Skeletal muscle tissue (tissue), 3 donors: ENCODE measurements at regions not wholly inside any gene's neighbourhood (a gene's known extent, or its start where the extent isn't known, plus 50 kb on each side); places are given as distances from the start of the nearest gene placed in this dataset.

Experiments
- H3K27ac ChIP-seq: one replicate; pipeline ENCODE4 v1.7.0; 2013; ENCODE audit warnings: mild to moderate bottlenecking, low read depth, low read length, inconsistent platforms
- H3K27me3 ChIP-seq, 3 donors: one replicate each; pipeline ENCODE4 v1.7.0; 2013; ENCODE audit warnings: low read length in 3 of 3; ENCODE audit not compliant: control insufficient read depth in 3 of 3, insufficient read depth in 3 of 3
- H3K36me3 ChIP-seq, 3 donors: one replicate each; pipeline ENCODE4 v1.7.0; 2013; ENCODE audit warnings: low read length in 3 of 3; ENCODE audit not compliant: control insufficient read depth in 3 of 3, insufficient read depth in 3 of 3
- H3K4me1 ChIP-seq, 3 donors: one replicate each; pipeline ENCODE4 v1.7.0; 2013; ENCODE audit warnings: low read length in 3 of 3, mild to moderate bottlenecking in 3 of 3; ENCODE audit not compliant: control insufficient read depth in 3 of 3, insufficient read depth in 3 of 3
- H3K4me3 ChIP-seq, 3 donors: one replicate each; pipeline ENCODE4 v1.7.0; 2013; ENCODE audit warnings: low read length in 3 of 3
- H3K9ac ChIP-seq, 3 donors: one replicate each; pipeline ENCODE4 v1.7.0; 2013; ENCODE audit warnings: low read length in 3 of 3, mild to moderate bottlenecking in 3 of 3, moderate library complexity in 2 of 3, low read depth in 1 of 3
- H3K9me3 ChIP-seq, 3 donors: one replicate each; pipeline ENCODE4 v1.7.0; 2013; ENCODE audit warnings: low read length in 3 of 3; ENCODE audit not compliant: control insufficient read depth in 3 of 3
- donor health status: Osteomylitis.

GRCh38 chr7:11244149-11244548, 270.5 kb downstream of the PHF14 start:
- Histone ChIP-seq H3K4me3 (no peak overlapping the region), H3K9me3 (no peaks in the 10 kb centered on the region), H3K9ac (no peak overlapping the region), H3K4me1 (no peaks in the 10 kb centered on the region), H3K36me3 (no peaks in the 10 kb centered on the region), H3K27me3 (no peaks in the 10 kb centered on the region), H3K27ac (no peak overlapping the region)

- Histone ChIP-seq H3K36me3 (no peaks in the 10 kb centered on the region), H3K27ac (no peak overlapping the region), H3K27me3 (no peaks in the 10 kb centered on the region), H3K9ac (no peak overlapping the region), H3K9me3 (no peaks in the 10 kb centered on the region), H3K4me3 (no peak overlapping the region), H3K4me1 (no peaks in the 10 kb centered on the region)
Measured at GRCh38 chr7:11247545-11247944, 273.9 kb downstream of the PHF14 start.

- Histone ChIP-seq H3K36me3 (no peaks in the 10 kb centered on the region), H3K9ac (no peak overlapping the region), H3K4me1 (no peaks in the 10 kb centered on the region), H3K27ac (no peak overlapping the region), H3K4me3 (no peak overlapping the region), H3K9me3 (no peaks in the 10 kb centered on the region), H3K27me3 (no peaks in the 10 kb centered on the region)
Measured at GRCh38 chr7:11251436-11251835, 277.8 kb downstream of the PHF14 start.

- Histone ChIP-seq H3K4me3 (no peak overlapping the region), H3K27ac (no peak overlapping the region), H3K4me1 (no peaks in the 10 kb centered on the region), H3K36me3 (no peaks in the 10 kb centered on the region), H3K27me3 (no peaks in the 10 kb centered on the region), H3K9me3 (no peaks in the 10 kb centered on the region), H3K9ac (no peak overlapping the region)
Measured at GRCh38 chr7:11252011-11252607, 278.4 kb downstream of the PHF14 start.

- H3K27me3 ChIP-seq, result no peaks in the 10 kb centered on the region
- H3K27ac ChIP-seq, result no peak overlapping the region
Measured at GRCh38 chr7:11252705-11253272, 279.1 kb downstream of the PHF14 start.

GRCh38 chr7:11256501-11256900, 282.8 kb downstream of the PHF14 start:
- H3K27me3 ChIP-seq, result no peaks in the 10 kb centered on the region
- no peak overlapping the region for H3K9ac ChIP-seq
- H3K4me3 ChIP-seq, result no peak overlapping the region
- no peaks in the 10 kb centered on the region for H3K36me3 ChIP-seq
- H3K4me1 ChIP-seq, result no peaks in the 10 kb centered on the region
- H3K27ac ChIP-seq, result no peak overlapping the region
- no peaks in the 10 kb centered on the region for H3K9me3 ChIP-seq

More at GRCh38 chr7:11252705-11253272, 279.1 kb downstream of the PHF14 start:
- Histone ChIP-seq H3K9ac (no peak overlapping the region), H3K36me3 (no peaks in the 10 kb centered on the region), H3K4me3 (no peak overlapping the region), H3K9me3 (no peaks in the 10 kb centered on the region), H3K4me1 (no peaks in the 10 kb centered on the region)

- Histone ChIP-seq H3K9ac (no peak overlapping the region), H3K9me3 (no peaks in the 10 kb centered on the region), H3K4me1 (no peaks in the 10 kb centered on the region), H3K36me3 (no peaks in the 10 kb centered on the region), H3K27me3 (no peaks in the 10 kb centered on the region), H3K4me3 (no peak overlapping the region), H3K27ac (no peak overlapping the region)
Measured at GRCh38 chr7:11261470-11261869, 287.8 kb downstream of the PHF14 start.

GRCh38 chr7:11266101-11266500, 292.4 kb downstream of the PHF14 start:
- Histone ChIP-seq H3K4me3 (no peak overlapping the region), H3K9me3 (no peaks in the 10 kb centered on the region), H3K27me3 (no peaks in the 10 kb centered on the region), H3K27ac (no peak overlapping the region), H3K9ac (no peak overlapping the region), H3K4me1 (no peaks in the 10 kb centered on the region), H3K36me3 (no peaks in the 10 kb centered on the region)

GRCh38 chr7:11272352-11272751, 298.7 kb downstream of the PHF14 start:
- no peak overlapping the region for H3K4me3 ChIP-seq
- H3K36me3 ChIP-seq, result no peaks in the 10 kb centered on the region
- no peak overlapping the region for H3K27ac ChIP-seq
- H3K4me1 ChIP-seq, result no peaks in the 10 kb centered on the region
- no peaks in the 10 kb centered on the region for H3K27me3 ChIP-seq
- no peak overlapping the region for H3K9ac ChIP-seq
- no peaks in the 10 kb centered on the region for H3K9me3 ChIP-seq

GRCh38 chr7:11274074-11274473, 300.4 kb downstream of the PHF14 start:
- Histone ChIP-seq H3K27ac (no peak overlapping the region), H3K36me3 (no peaks in the 10 kb centered on the region), H3K9ac (no peak overlapping the region), H3K4me1 (no peaks in the 10 kb centered on the region), H3K27me3 (no peaks in the 10 kb centered on the region), H3K4me3 (no peak overlapping the region), H3K9me3 (no peaks in the 10 kb centered on the region)
